Brain microvascular endothelial cell (primary cell): ENCODE measurements at regions not wholly inside any gene's neighbourhood (a gene's known extent, or its start where the extent isn't known, plus 50 kb on each side); places are given as distances from the start of the nearest gene placed in this dataset.

Source experiments
- DNase-seq: peaks from one replicate; pipeline ENCODE4 v3.0.0-alpha.2; 2020
- H3K27ac ChIP-seq: fragments of 250-450 bp; sonication (Bioruptor Pico); 2 replicates; pipeline ENCODE4 v1.5.1; 2020; ENCODE audit warnings: mild to moderate bottlenecking, moderate library complexity
- H3K27me3 ChIP-seq: fragments of 250-450 bp; sonication (Bioruptor Pico); replicated peaks from 2 replicates; pipeline ENCODE4 v1.5.1; 2020; ENCODE audit warnings: mild to moderate bottlenecking
- H3K36me3 ChIP-seq: fragments of 250-450 bp; sonication (Bioruptor Pico); replicated peaks from 2 replicates; pipeline ENCODE4 v1.5.1; 2020; ENCODE audit warnings: mild to moderate bottlenecking
- H3K4me3 ChIP-seq: 2 replicates; pipeline ENCODE4 v1.5.1; 2011; ENCODE audit warnings: low read depth, mild to moderate bottlenecking, control low read depth, low read length, moderate library complexity
- CTCF ChIP-seq: IDR thresholded peaks from 2 replicates; pipeline ENCODE4 v1.5.1; 2011; ENCODE audit warnings: low read depth, mild to moderate bottlenecking, moderate library complexity, low read length, control low read depth, inconsistent platforms; ENCODE audit errors: missing control alignments
- in situ Hi-C: cut with HindIII; loops from 2 replicates; pipeline ENCODE4 v1.10.0; 2017; ENCODE audit warnings: low sequenced_read_pairs, low pct_ligation_motif_present

DNA sequence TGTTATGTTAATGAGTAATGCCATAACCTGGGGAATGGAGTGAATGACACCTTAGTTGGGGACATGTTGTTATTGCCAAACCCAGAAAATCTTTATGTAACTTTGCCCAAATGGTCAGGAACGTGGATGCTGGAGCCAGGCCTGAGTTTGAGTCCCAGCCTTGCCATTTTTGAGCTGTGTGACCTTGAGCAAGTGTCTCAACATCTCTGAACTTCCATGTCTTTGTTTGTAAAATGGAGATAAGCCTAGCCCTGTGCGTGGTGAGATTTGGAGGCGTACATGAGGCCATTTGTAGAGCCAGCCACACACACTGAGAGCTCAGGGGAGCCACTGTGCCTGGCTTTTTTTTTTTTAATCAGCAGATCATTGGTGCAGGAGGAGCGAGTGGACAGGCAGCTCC, 247.3 kb downstream of the FOXL1 start:
- in situ Hi-C loops: no loop called here
- H3K27me3 ChIP-seq: no peaks in the 10 kb centered on the region
- H3K4me3 ChIP-seq: no peak overlapping the region
- TF ChIP-seq CTCF: no peak
- no peak for DNase-seq
- H3K36me3 ChIP-seq: no peaks in the 10 kb centered on the region
- no peak overlapping the region for H3K27ac ChIP-seq

GRCh38 chr16:86826941-86827340, 248.6 kb downstream of the FOXL1 start:
- Histone ChIP-seq H3K27me3 (no peaks in the 10 kb centered on the region), H3K27ac (no peak overlapping the region), H3K4me3 (no peak overlapping the region), H3K36me3 (no peaks in the 10 kb centered on the region)
- no peak for TF ChIP-seq CTCF
- in situ Hi-C loops: no loop called here
- no peak for DNase-seq

DNA sequence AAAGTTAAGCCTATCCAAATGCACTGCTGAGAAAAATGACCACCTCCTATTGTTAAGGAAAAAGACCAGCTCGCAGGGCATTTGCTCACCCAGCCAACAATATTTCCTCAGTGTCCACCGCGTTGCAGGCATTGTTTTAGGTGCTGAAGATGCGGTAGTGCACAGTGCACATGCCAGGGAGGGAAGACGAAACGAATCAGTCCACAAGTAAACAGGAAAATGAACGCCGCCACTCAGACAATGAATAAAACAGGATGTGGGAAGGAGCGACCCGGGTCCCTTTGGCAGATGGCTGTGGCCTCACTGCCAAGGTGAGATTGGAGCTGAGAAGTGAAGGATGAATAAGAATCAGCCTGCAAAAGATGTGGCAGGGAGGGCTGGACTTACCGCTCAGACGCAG, 249.2 kb downstream of the FOXL1 start:
- H3K27ac ChIP-seq: no peak overlapping the region
- no peak for DNase-seq
- H3K36me3 ChIP-seq: no peaks in the 10 kb centered on the region
- no peak overlapping the region for H3K4me3 ChIP-seq
- in situ Hi-C loops: no loop called here
- TF ChIP-seq CTCF: no peak
- no peaks in the 10 kb centered on the region for H3K27me3 ChIP-seq

DNA sequence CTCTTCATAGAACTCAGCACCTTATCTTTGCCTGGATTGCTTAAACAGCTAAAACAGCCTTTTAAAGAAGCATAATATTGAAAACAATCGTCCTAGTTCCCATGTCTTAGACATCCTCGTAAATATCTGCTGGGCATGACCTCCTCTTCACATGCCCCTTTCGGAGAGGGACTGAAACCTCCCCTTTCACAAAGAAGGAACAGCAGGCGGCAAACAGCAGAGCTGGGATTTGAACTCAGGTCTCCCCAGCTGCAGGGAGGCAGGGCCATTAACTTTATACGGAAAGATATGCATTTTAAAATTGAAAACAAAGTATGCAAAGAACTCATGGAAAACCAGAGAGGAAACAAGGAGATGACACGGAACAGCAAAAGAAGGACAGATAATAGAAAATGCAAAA, 249.9 kb downstream of the FOXL1 start:
- Histone ChIP-seq H3K27ac (no peak overlapping the region), H3K27me3 (no peaks in the 10 kb centered on the region), H3K4me3 (no peak overlapping the region), H3K36me3 (no peaks in the 10 kb centered on the region)
- no peak for DNase-seq
- TF ChIP-seq CTCF: no peak
- in situ Hi-C loops: no loop called here

- no peak for TF ChIP-seq CTCF
- in situ Hi-C loops: no loop called here
- Histone ChIP-seq H3K27me3 (no peaks in the 10 kb centered on the region), H3K36me3 (no peaks in the 10 kb centered on the region), H3K27ac (no peak overlapping the region), H3K4me3 (no peak overlapping the region)
- no peak for DNase-seq
These were observed 250.3 kb downstream of the FOXL1 start for GRCh38 chr16:86828653-86829052.

DNA sequence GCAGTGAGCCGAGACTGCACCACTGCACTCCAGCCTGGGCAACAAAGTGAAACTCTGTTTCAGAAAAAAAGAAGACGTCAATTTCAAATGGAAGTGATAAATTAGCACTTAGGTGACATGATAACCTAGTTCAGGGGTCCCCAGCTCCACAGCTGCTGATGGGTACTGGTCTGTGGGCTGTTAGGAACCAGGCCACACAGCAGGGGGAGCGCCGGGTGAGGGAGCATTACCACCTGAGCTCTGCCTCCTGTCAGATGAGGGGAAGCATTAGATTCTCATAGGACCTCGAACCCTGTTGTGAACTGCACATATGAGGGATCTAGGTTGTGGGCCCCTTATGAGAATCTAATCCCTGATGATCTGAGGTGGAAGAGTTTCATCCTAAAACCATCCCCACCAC, 253.0 kb downstream of the FOXL1 start:
- in situ Hi-C loops: no loop called here
- H3K27ac ChIP-seq: no peak overlapping the region
- TF ChIP-seq CTCF: peak; percentile 29
- H3K4me3 ChIP-seq: no peak overlapping the region
- H3K27me3 ChIP-seq: no peaks in the 10 kb centered on the region
- H3K36me3 ChIP-seq: no peaks in the 10 kb centered on the region
- DNase-seq: no peak
